Thyroid gland (tissue), 4 donors: ENCODE measurements at regions not wholly inside any gene's neighbourhood (a gene's known extent, or its start where the extent isn't known, plus 50 kb on each side); places are given as distances from the start of the nearest gene placed in this dataset.

ENCODE experiments used
- DNase-seq, 2 donors: peaks; one replicate each; pipeline ENCODE4 v3.0.0-alpha.2; 2019
- H3K27ac ChIP-seq, 3 donors: fragments of 200-600 bp; sonication (generic); 1 replicate in 2 of 3; 2 replicates in 1 of 3; pipeline ENCODE4 v1.5.1; 2016 to 2019; ENCODE audit warnings: mild to moderate bottlenecking in 1 of 3, moderate library complexity in 1 of 3
- H3K27me3 ChIP-seq: fragments of 200-600 bp; sonication (generic); one replicate; pipeline ENCODE4 v1.5.1; 2019
- H3K36me3 ChIP-seq, 2 donors: fragments of 200-600 bp; sonication (generic); one replicate each; pipeline ENCODE4 v1.5.1; 2016 to 2019
- H3K4me1 ChIP-seq, 2 donors: fragments of 200-600 bp; sonication (generic); one replicate each; pipeline ENCODE4 v1.5.1; 2017 to 2019
- H3K4me3 ChIP-seq, 3 donors: fragments of 200-600 bp; sonication (generic); replicated peaks in 1 of 3; 1 replicate in 2 of 3; 2 replicates in 1 of 3; pipeline ENCODE4 v1.5.1; 2016; ENCODE audit warnings: mild to moderate bottlenecking in 1 of 3
- H3K9me3 ChIP-seq: fragments of 200-600 bp; sonication (generic); one replicate; pipeline ENCODE4 v1.5.1; 2017
- POLR2A ChIP-seq, 2 donors: fragments of 450-650 bp; IDR thresholded peaks; one replicate each; pipeline ENCODE4 v1.6.1; 2017; ENCODE audit warnings: antibody characterized with exemption in 2 of 2, mild to moderate bottlenecking in 2 of 2, moderate library complexity in 1 of 2
- WGBS, 2 donors: methylation state at CpG; one replicate each; pipeline ENCODE4 v1.1.5; 2017; 5-methylcytosine and 5-hydroxymethylcytosine counted together
- intact Hi-C: fragments of 100-400 bp; cut with DNase I; formaldehyde crosslinking; loops from one replicate; pipeline ENCODE4 v1.15.1; 2023
- TF ChIP-seq, protein P1 (sequence below), 6 experiments: fragments of 200-600 bp in 3 of 6; fragments of 450-650 bp in 3 of 6; sonication (generic) in 3 of 6; IDR thresholded peaks; one replicate each; pipeline ENCODE4 v1.5.1; 2016 to 2019; ENCODE audit warnings: antibody characterized with exemption in 6 of 6, mild to moderate bottlenecking in 2 of 6, inconsistent platforms in 1 of 6, moderate library complexity in 1 of 6

DNA sequence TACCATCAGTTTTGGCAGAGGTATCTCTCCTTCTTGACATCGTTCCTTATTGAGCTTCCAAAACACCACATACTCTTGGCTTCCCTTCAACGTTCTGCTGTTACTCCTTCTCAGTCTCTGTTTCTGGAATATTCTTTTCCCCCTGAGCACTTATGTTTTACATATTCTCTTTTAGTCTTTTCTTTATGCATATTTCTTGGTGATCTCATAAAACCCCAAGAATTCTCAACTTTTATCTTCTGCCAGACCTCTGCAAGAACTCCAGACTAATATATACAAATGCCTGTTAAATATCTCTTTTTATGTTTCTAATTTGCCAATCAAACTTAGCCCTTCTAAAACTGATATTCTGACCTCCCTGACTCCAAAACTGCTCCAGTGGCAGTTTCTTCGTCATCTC is 453.4 kb upstream of the CTNND2 start:
- WGBS, 2 donors: 65 to 75% methylated on average over 3 of the region's 3 CpGs
- H3K36me3 ChIP-seq: no peaks in the 10 kb centered on the region
- intact Hi-C loops: no loop called here
- H3K4me3 ChIP-seq: no peak overlapping the region
- DNase-seq: no peak
- H3K4me1 ChIP-seq: no peaks in the 10 kb centered on the region
- H3K27ac ChIP-seq: no peak overlapping the region
- TF ChIP-seq, protein P1, sequence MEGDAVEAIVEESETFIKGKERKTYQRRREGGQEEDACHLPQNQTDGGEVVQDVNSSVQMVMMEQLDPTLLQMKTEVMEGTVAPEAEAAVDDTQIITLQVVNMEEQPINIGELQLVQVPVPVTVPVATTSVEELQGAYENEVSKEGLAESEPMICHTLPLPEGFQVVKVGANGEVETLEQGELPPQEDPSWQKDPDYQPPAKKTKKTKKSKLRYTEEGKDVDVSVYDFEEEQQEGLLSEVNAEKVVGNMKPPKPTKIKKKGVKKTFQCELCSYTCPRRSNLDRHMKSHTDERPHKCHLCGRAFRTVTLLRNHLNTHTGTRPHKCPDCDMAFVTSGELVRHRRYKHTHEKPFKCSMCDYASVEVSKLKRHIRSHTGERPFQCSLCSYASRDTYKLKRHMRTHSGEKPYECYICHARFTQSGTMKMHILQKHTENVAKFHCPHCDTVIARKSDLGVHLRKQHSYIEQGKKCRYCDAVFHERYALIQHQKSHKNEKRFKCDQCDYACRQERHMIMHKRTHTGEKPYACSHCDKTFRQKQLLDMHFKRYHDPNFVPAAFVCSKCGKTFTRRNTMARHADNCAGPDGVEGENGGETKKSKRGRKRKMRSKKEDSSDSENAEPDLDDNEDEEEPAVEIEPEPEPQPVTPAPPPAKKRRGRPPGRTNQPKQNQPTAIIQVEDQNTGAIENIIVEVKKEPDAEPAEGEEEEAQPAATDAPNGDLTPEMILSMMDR (IDR thresholded peaks at IDR 0.05): no peak
- TF ChIP-seq POLR2A (IDR thresholded peaks at IDR 0.05): no peak
- H3K27me3 ChIP-seq: no peaks in the 10 kb centered on the region
- no peaks in the 10 kb centered on the region for H3K9me3 ChIP-seq

DNA sequence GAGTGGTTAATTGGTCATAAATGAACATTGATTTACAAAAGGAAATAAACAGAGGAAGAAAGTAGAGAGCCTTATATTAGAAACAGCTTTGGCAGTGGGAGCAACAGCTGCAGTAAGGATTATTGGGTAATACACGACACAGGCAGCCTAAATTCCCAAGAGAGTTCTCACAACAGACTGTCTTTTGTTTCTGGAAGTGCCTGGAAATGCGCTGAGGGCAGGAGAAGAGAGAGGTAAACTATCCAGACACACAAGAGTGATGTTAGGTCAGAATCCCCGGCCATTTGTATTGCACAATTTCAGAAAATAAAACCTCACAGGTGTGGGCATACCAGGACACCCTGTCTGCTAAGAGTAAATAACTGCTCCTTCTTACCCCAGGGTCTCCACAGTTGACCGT is 450.4 kb upstream of the CTNND2 start:
- Histone ChIP-seq H3K36me3 (no peaks in the 10 kb centered on the region), H3K4me1 (no peaks in the 10 kb centered on the region), H3K4me3 (no peak overlapping the region), H3K9me3 (no peaks in the 10 kb centered on the region), H3K27ac (no peak overlapping the region), H3K27me3 (no peaks in the 10 kb centered on the region)
- 66 to 69% methylated on average over 4 of the region's 4 CpGs for WGBS, 2 donors
- intact Hi-C loops: no loop called here
- DNase-seq: no peak
- TF ChIP-seq, protein P1 (IDR thresholded peaks at IDR 0.05): no peak
- TF ChIP-seq POLR2A (IDR thresholded peaks at IDR 0.05): no peak

- WGBS, 2 donors: 81 to 94% methylated on average over 3 of the region's 3 CpGs
- Histone ChIP-seq H3K36me3 (no peaks in the 10 kb centered on the region), H3K4me1 (no peaks in the 10 kb centered on the region), H3K4me3 (no peak overlapping the region), H3K27ac (no peak overlapping the region), H3K9me3 (no peaks in the 10 kb centered on the region), H3K27me3 (no peaks in the 10 kb centered on the region)
- no peak for DNase-seq
- TF ChIP-seq, protein P1 (IDR thresholded peaks at IDR 0.05): no peak
- TF ChIP-seq POLR2A (IDR thresholded peaks at IDR 0.05): no peak
- intact Hi-C loops: no loop called here
Measured at GRCh38 chr5:12343558-12343957, 439.3 kb upstream of the CTNND2 start.

GRCh38 chr5:12335938-12336337 is 431.7 kb upstream of the CTNND2 start:
- Histone ChIP-seq H3K9me3 (no peaks in the 10 kb centered on the region), H3K27me3 (no peaks in the 10 kb centered on the region), H3K27ac (no peak overlapping the region), H3K4me1 (no peaks in the 10 kb centered on the region), H3K4me3 (no peak overlapping the region), H3K36me3 (no peaks in the 10 kb centered on the region)
- DNase-seq: no peak
- no peak for TF ChIP-seq POLR2A (IDR thresholded peaks at IDR 0.05)
- TF ChIP-seq, protein P1 (IDR thresholded peaks at IDR 0.05): no peak
- intact Hi-C loops: no loop called here
- 47 to 50% methylated on average over 3 of the region's 3 CpGs for WGBS, 2 donors

- Histone ChIP-seq H3K9me3 (no peaks in the 10 kb centered on the region), H3K27ac (no peak overlapping the region), H3K27me3 (no peaks in the 10 kb centered on the region), H3K36me3 (no peaks in the 10 kb centered on the region), H3K4me1 (no peaks in the 10 kb centered on the region), H3K4me3 (no peak overlapping the region)
- 35 to 38% methylated on average over 3 of the region's 3 CpGs for WGBS, 2 donors
- intact Hi-C loops: no loop called here
- DNase-seq: no peak
- TF ChIP-seq POLR2A (IDR thresholded peaks at IDR 0.05): no peak
- TF ChIP-seq, protein P1 (IDR thresholded peaks at IDR 0.05): no peak
Measured at GRCh38 chr5:12332480-12332879, 428.2 kb upstream of the CTNND2 start.
